Left ventricle myocardium superior (tissue), 1 donor: ENCODE measurements at regions not wholly inside any gene's neighbourhood (a gene's known extent, or its start where the extent isn't known, plus 50 kb on each side); places are given as distances from the start of the nearest gene placed in this dataset.
A peak's percentile ranks its signal among the peaks of the same experiment; 100 is the strongest.

Source experiments
- ATAC-seq: fragments of 200-7000 bp; cut with Tn5 transposase; one replicate; pipeline ENCODE4 v1.9.1; 2020; ENCODE audit warnings: mild to moderate bottlenecking, moderate library complexity
- DNase-seq: peaks from one replicate; pipeline ENCODE4 v3.0.0-alpha.2; 2020
- intact Hi-C: fragments of 100-400 bp; cut with micrococcal nuclease; formaldehyde crosslinking; loops from one replicate; pipeline ENCODE4 v1.11.0; 2022
- donor health status: DM: no; HTN: yes; CAD: no; lungs with severe emphysema.

GRCh38 chr6:12467706-12468670, 177.8 kb downstream of the EDN1 start:
- ATAC-seq (peak; percentile 70), DNase-seq (no peak)
- intact Hi-C loops = no loop called here

- ATAC-seq (peak; percentile 82), DNase-seq (peak; percentile 53)
- intact Hi-C loops = no loop called here
Observed at GRCh38 chr6:12472601-12473038, 182.5 kb downstream of the EDN1 start.

- DNase-seq (no peak), ATAC-seq (no peak)
- intact Hi-C loops = no loop called here
Observed at GRCh38 chr6:12473494-12473893, 183.3 kb downstream of the EDN1 start.

- ATAC-seq (peak; percentile 58), DNase-seq (no peak)
- intact Hi-C loops = no loop called here
Observed at GRCh38 chr6:12474167-12475140, 184.3 kb downstream of the EDN1 start.

GRCh38 chr6:12476484-12476883, 186.3 kb downstream of the EDN1 start:
- intact Hi-C loops = no loop called here
- no peak for ATAC-seq
- no peak for DNase-seq

GRCh38 chr6:12477616-12478015, 187.5 kb downstream of the EDN1 start:
- no peak for ATAC-seq
- no peak for DNase-seq
- intact Hi-C loops = no loop called here

GRCh38 chr6:12478921-12479320, 188.8 kb downstream of the EDN1 start:
- ATAC-seq (no peak), DNase-seq (no peak)
- intact Hi-C loops = no loop called here

- DNase-seq (no peak), ATAC-seq (no peak)
- intact Hi-C loops = no loop called here
Observed at GRCh38 chr6:12479451-12479850, 189.3 kb downstream of the EDN1 start.

- DNase-seq = no peak
- ATAC-seq = no peak
- intact Hi-C loops = no loop called here
Observed at GRCh38 chr6:12479881-12480280, 189.7 kb downstream of the EDN1 start.

GRCh38 chr6:12480379-12480778, 190.2 kb downstream of the EDN1 start:
- no peak for ATAC-seq
- intact Hi-C loops = no loop called here
- no peak for DNase-seq

GRCh38 chr6:12481292-12481691, 191.1 kb downstream of the EDN1 start:
- intact Hi-C loops = no loop called here
- ATAC-seq = no peak
- no peak for DNase-seq

- ATAC-seq = no peak
- intact Hi-C loops = no loop called here
Observed at GRCh38 chr6:12481850-12482249, 191.7 kb downstream of the EDN1 start.

GRCh38 chr6:12482386-12483375, 192.5 kb downstream of the EDN1 start:
- ATAC-seq (no peak), DNase-seq (no peak)
- intact Hi-C loops = no loop called here

More at GRCh38 chr6:12481850-12482249, 191.7 kb downstream of the EDN1 start:
- DNase-seq = no peak

GRCh38 chr6:12483712-12484111, 193.6 kb downstream of the EDN1 start:
- intact Hi-C loops = no loop called here
- DNase-seq = no peak
- no peak for ATAC-seq

GRCh38 chr6:12484519-12484918, 194.4 kb downstream of the EDN1 start:
- intact Hi-C loops = no loop called here
- no peak for DNase-seq
- ATAC-seq = no peak

GRCh38 chr6:12485226-12485764, 195.1 kb downstream of the EDN1 start:
- ATAC-seq = no peak
- intact Hi-C loops = no loop called here
- DNase-seq = no peak

- no peak for ATAC-seq
- no peak for DNase-seq
- intact Hi-C loops = no loop called here
Observed at GRCh38 chr6:12485837-12486236, 195.7 kb downstream of the EDN1 start.

- no peak for DNase-seq
- ATAC-seq = no peak
- intact Hi-C loops = no loop called here
Observed at GRCh38 chr6:12490351-12490903, 200.3 kb downstream of the EDN1 start.
